ENCODE measurements at regions not wholly inside any gene's neighbourhood (a gene's known extent, or its start where the extent isn't known, plus 50 kb on each side); places are given as distances from the start of the nearest gene placed in this dataset.

GRCh38 chr3:162799910-162800309, 1303.3 kb downstream of the OTOL1 start:
- Histone ChIP-seq H3K27ac (ENCODE audit: extremely low read depth, low read depth, low read length) (no peak overlapping the region), H3K36me3 (ENCODE audit: control insufficient read depth in 2 of 2, insufficient read depth in 1 of 2, low read length in 2 of 2) (no peaks in the 10 kb centered on the region), H3K9me3 (ENCODE audit: control insufficient read depth, insufficient read depth, low read depth, low read length) (no peaks in the 10 kb centered on the region), H3K4me1 (ENCODE audit: control insufficient read depth, insufficient read depth, low read length) (no peaks in the 10 kb centered on the region), H3K4me3 (ENCODE audit: low read depth, low read length) (no peak overlapping the region)
- ChIA-PET POLR2A (no interaction called here), CTCF (interaction anchor here (0.6 kb wide), 1 partner anchor 310 kb away, joined by 3 read pairs; no protein-coding TSS in a partner anchor)
- TF ChIP-seq PRDM1 (tag by site-specific recombination; IDR thresholded peaks at IDR 0.05), result no peak
- TF ChIP-seq CTCF (tag by site-specific recombination; IDR thresholded peaks at IDR 0.05), result no peak
- no peak for TF ChIP-seq YY2 (tag by site-specific recombination; IDR thresholded peaks at IDR 0.05)
- no peak for TF ChIP-seq ZNF561 (tag by site-specific recombination; IDR thresholded peaks at IDR 0.05; ENCODE audit: borderline replicate concordance)
- no peak for TF ChIP-seq OSR2 (tag by site-specific recombination; IDR thresholded peaks at IDR 0.05)
- TF ChIP-seq ZNF239 (tag by site-specific recombination; IDR thresholded peaks at IDR 0.05), result no peak

DNA sequence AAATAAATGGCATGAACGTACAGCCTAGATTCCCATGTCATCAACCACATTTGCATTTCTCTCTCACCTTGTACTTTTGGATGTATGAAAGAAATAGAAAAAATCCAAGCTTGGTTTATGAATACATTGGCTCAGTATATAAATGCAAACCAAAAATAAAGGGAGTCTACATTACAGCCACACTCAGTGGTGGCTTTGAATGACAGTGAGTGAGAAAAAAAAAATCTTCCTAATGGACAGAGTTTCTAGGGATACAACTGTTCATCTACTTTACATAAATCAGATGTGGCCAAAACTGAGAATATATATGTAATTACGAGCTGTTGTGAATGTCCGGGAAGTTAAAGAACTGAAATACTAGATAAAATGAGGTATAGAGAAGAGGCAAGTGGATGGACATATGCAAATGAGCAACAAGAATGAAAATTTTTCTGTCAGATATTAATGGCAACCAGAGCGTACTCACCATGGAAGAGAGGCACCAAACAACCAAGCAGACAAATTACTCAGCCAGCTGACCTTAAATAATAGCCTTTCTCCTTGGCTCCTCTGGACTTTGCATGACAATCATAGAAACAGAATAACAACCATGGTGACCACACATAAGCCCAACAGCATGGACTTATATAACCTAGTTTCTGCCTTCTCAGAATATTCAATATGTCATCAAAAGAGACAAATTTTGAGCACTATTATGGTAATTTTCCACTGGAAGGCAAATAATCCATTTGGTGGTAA, 1305.8 kb downstream of the OTOL1 start:
- H3K9me3 ChIP-seq (ENCODE audit: control insufficient read depth, insufficient read depth, low read depth, low read length), result no peaks in the 10 kb centered on the region
- H3K4me1 ChIP-seq (ENCODE audit: control insufficient read depth, insufficient read depth, low read length), result no peaks in the 10 kb centered on the region
- H3K27ac ChIP-seq (ENCODE audit: extremely low read depth, low read depth, low read length), result no peak overlapping the region
- no peaks in the 10 kb centered on the region for H3K36me3 ChIP-seq (ENCODE audit: control insufficient read depth in 2 of 2, insufficient read depth in 1 of 2, low read length in 2 of 2)
- H3K4me3 ChIP-seq (ENCODE audit: low read depth, low read length), result no peak overlapping the region
- CTCF ChIA-PET, result no interaction called here
- TF ChIP-seq ZFP37 (tag by site-specific recombination; IDR thresholded peaks at IDR 0.05), result no peak
- no peak for TF ChIP-seq ZNF473 (tag by site-specific recombination; IDR thresholded peaks at IDR 0.05)
- TF ChIP-seq ZNF324 (tag by site-specific recombination; IDR thresholded peaks at IDR 0.05), result no peak
- no peak for TF ChIP-seq ZNF140 (tag by site-specific recombination; IDR thresholded peaks at IDR 0.05)
- no peak for TF ChIP-seq ZNF132 (tag by site-specific recombination; IDR thresholded peaks at IDR 0.05; ENCODE audit: borderline replicate concordance)
- no peak for TF ChIP-seq ZBTB11 (tag by site-specific recombination; conservative IDR thresholded peaks at IDR 0.05; ENCODE audit: low read depth)
- no peak for TF ChIP-seq ZNF510 (tag by site-specific recombination; IDR thresholded peaks at IDR 0.05; ENCODE audit: insufficient replicate concordance)
- no peak for TF ChIP-seq RBAK (tag by site-specific recombination; IDR thresholded peaks at IDR 0.05)
- POLR2A ChIA-PET, result no interaction called here

GRCh38 chr3:162810776-162811175, 1314.2 kb downstream of the OTOL1 start:
- no peak overlapping the region for H3K4me3 ChIP-seq (ENCODE audit: low read depth, low read length)
- no peaks in the 10 kb centered on the region for H3K36me3 ChIP-seq (ENCODE audit: control insufficient read depth in 2 of 2, insufficient read depth in 1 of 2, low read length in 2 of 2)
- H3K9me3 ChIP-seq (ENCODE audit: control insufficient read depth, insufficient read depth, low read depth, low read length), result no peaks in the 10 kb centered on the region
- no peak overlapping the region for H3K27ac ChIP-seq (ENCODE audit: extremely low read depth, low read depth, low read length)
- H3K4me1 ChIP-seq (ENCODE audit: control insufficient read depth, insufficient read depth, low read length), result no peaks in the 10 kb centered on the region
- ChIA-PET CTCF (no interaction called here), POLR2A (no interaction called here)
- no peak for TF ChIP-seq RBAK (tag by site-specific recombination; IDR thresholded peaks at IDR 0.05)
- TF ChIP-seq PRDM1 (tag by site-specific recombination; IDR thresholded peaks at IDR 0.05), result no peak
- no peak for TF ChIP-seq ZNF266 (tag by site-specific recombination; IDR thresholded peaks at IDR 0.05; ENCODE audit: low read depth)
- no peak for TF ChIP-seq BCL11A (tag by site-specific recombination; IDR thresholded peaks at IDR 0.05; ENCODE audit: low read depth)
- TF ChIP-seq, protein P1, sequence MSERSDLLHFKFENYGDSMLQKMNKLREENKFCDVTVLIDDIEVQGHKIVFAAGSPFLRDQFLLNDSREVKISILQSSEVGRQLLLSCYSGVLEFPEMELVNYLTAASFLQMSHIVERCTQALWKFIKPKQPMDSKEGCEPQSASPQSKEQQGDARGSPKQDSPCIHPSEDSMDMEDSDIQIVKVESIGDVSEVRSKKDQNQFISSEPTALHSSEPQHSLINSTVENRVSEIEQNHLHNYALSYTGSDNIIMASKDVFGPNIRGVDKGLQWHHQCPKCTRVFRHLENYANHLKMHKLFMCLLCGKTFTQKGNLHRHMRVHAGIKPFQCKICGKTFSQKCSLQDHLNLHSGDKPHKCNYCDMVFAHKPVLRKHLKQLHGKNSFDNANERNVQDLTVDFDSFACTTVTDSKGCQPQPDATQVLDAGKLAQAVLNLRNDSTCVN (tag by site-specific recombination; optimal IDR thresholded peaks at IDR 0.05), result no peak
- TF ChIP-seq, protein P2, sequence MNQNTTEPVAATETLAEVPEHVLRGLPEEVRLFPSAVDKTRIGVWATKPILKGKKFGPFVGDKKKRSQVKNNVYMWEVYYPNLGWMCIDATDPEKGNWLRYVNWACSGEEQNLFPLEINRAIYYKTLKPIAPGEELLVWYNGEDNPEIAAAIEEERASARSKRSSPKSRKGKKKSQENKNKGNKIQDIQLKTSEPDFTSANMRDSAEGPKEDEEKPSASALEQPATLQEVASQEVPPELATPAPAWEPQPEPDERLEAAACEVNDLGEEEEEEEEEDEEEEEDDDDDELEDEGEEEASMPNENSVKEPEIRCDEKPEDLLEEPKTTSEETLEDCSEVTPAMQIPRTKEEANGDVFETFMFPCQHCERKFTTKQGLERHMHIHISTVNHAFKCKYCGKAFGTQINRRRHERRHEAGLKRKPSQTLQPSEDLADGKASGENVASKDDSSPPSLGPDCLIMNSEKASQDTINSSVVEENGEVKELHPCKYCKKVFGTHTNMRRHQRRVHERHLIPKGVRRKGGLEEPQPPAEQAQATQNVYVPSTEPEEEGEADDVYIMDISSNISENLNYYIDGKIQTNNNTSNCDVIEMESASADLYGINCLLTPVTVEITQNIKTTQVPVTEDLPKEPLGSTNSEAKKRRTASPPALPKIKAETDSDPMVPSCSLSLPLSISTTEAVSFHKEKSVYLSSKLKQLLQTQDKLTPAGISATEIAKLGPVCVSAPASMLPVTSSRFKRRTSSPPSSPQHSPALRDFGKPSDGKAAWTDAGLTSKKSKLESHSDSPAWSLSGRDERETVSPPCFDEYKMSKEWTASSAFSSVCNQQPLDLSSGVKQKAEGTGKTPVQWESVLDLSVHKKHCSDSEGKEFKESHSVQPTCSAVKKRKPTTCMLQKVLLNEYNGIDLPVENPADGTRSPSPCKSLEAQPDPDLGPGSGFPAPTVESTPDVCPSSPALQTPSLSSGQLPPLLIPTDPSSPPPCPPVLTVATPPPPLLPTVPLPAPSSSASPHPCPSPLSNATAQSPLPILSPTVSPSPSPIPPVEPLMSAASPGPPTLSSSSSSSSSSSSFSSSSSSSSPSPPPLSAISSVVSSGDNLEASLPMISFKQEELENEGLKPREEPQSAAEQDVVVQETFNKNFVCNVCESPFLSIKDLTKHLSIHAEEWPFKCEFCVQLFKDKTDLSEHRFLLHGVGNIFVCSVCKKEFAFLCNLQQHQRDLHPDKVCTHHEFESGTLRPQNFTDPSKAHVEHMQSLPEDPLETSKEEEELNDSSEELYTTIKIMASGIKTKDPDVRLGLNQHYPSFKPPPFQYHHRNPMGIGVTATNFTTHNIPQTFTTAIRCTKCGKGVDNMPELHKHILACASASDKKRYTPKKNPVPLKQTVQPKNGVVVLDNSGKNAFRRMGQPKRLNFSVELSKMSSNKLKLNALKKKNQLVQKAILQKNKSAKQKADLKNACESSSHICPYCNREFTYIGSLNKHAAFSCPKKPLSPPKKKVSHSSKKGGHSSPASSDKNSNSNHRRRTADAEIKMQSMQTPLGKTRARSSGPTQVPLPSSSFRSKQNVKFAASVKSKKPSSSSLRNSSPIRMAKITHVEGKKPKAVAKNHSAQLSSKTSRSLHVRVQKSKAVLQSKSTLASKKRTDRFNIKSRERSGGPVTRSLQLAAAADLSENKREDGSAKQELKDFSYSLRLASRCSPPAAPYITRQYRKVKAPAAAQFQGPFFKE (tag by site-specific recombination; IDR thresholded peaks at IDR 0.05; ENCODE audit: borderline replicate concordance), result no peak
- no peak for TF ChIP-seq ZBTB20 (tag by site-specific recombination; IDR thresholded peaks at IDR 0.05)
